ENCODE measurements at regions not wholly inside any gene's neighbourhood (a gene's known extent, or its start where the extent isn't known, plus 50 kb on each side); places are given as distances from the start of the nearest gene placed in this dataset.

DNA sequence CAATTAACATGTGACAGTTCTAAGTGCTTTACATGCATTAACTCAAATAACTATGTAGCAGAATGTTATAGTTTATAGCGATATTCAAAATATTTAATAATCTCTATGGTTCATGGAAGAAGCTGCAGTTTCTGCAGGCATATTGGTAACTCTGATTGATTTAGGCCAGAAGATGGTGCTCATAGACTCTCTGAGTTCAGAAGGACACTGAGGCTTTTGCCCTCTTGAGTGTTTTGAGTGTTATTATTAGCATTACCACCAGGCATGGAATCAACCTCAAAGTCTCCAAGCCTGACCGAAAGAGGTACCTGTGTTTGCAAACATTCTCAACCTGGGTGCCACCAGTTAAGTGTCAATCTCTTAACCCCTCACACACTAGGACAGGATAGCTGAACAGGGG, 792.3 kb upstream of the PCDH7 start:
- CTCF ChIA-PET = no interaction called here
- no TSS peak for BruUV-seq (replicated peaks)

More for the DNA sequence above, 792.3 kb upstream of the PCDH7 start:
- TF ChIP-seq EZH2 (IDR thresholded peaks at IDR 0.05) (no peak), RAD21 (IDR thresholded peaks at IDR 0.05; ENCODE audit: low read depth) (peak; percentile 54), CBX3 (IDR thresholded peaks at IDR 0.05; ENCODE audit: low read depth) (no peak), EZH2phosphoT487 (IDR thresholded peaks at IDR 0.05; ENCODE audit: borderline replicate concordance) (no peak), SP1 (IDR thresholded peaks at IDR 0.05; ENCODE audit: low read depth) (no peak), REST (IDR thresholded peaks at IDR 0.05; ENCODE audit: low read depth) (no peak), FOSL1 (IDR thresholded peaks at IDR 0.05; ENCODE audit: low read depth) (no peak)
- TF ChIP-seq, protein P1, sequence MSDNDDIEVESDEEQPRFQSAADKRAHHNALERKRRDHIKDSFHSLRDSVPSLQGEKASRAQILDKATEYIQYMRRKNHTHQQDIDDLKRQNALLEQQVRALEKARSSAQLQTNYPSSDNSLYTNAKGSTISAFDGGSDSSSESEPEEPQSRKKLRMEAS (IDR thresholded peaks at IDR 0.05) = no peak
- TF ChIP-seq, protein P2, sequence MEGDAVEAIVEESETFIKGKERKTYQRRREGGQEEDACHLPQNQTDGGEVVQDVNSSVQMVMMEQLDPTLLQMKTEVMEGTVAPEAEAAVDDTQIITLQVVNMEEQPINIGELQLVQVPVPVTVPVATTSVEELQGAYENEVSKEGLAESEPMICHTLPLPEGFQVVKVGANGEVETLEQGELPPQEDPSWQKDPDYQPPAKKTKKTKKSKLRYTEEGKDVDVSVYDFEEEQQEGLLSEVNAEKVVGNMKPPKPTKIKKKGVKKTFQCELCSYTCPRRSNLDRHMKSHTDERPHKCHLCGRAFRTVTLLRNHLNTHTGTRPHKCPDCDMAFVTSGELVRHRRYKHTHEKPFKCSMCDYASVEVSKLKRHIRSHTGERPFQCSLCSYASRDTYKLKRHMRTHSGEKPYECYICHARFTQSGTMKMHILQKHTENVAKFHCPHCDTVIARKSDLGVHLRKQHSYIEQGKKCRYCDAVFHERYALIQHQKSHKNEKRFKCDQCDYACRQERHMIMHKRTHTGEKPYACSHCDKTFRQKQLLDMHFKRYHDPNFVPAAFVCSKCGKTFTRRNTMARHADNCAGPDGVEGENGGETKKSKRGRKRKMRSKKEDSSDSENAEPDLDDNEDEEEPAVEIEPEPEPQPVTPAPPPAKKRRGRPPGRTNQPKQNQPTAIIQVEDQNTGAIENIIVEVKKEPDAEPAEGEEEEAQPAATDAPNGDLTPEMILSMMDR (IDR thresholded peaks at IDR 0.05 in 2 of 3, conservative IDR thresholded peaks at IDR 0.05 in 1 of 3; ENCODE audit: borderline replicate concordance in 1 of 3, insufficient read depth in 1 of 3, low read depth in 2 of 3, low read length in 2 of 3) = peak in 2 of 3 experiments; percentile 5 to 17; a peak in 2 of 6 replicates
- H3K9me3 ChIP-seq (ENCODE audit: control insufficient read depth in 1 of 2, insufficient read depth in 1 of 2, low read depth in 1 of 2, low read length in 2 of 2) = no peaks in the 10 kb centered on the region
- H3K27me3 ChIP-seq (ENCODE audit: insufficient read depth, low read length) = no peaks in the 10 kb centered on the region
- H3K9ac ChIP-seq (ENCODE audit: low read length) = no peak overlapping the region
- no peak overlapping the region for H2AFZ ChIP-seq (ENCODE audit: low read depth, low read length, poor library complexity, severe bottlenecking)
- intact Hi-C loops (cut with micrococcal nuclease) = no loop called here
- no peaks in the 10 kb centered on the region for H4K20me1 ChIP-seq (ENCODE audit: insufficient read depth)
- ATAC-seq = 0 out of 2 replicates have a peak, but pooled peaks have one; percentile 34
- no peaks in the 10 kb centered on the region for H3K36me3 ChIP-seq (ENCODE audit: control insufficient read depth in 1 of 2, insufficient read depth in 2 of 2, low read length in 2 of 2)
- H3K4me3 ChIP-seq (replicated peaks in 1 of 2; ENCODE audit: low read depth in 1 of 2, low read length in 2 of 2) = no peak overlapping the region
- H3K79me2 ChIP-seq (ENCODE audit: insufficient read depth, low read length) = no peaks in the 10 kb centered on the region
- RAD21 ChIA-PET (ENCODE audit: low non-redundant PET in 1 of 2, low total read pairs in 2 of 2, uncharacterized antibody in 2 of 2, unreplicated experiment in 2 of 2) = no interaction called here
- no peaks in the 10 kb centered on the region for H3K4me1 ChIP-seq (ENCODE audit: control insufficient read depth in 1 of 2, insufficient read depth in 2 of 2, low read length in 2 of 2)
- H3K27ac ChIP-seq (ENCODE audit: low read depth, low read length) = no peak overlapping the region
- POLR2A ChIA-PET = no interaction called here
- DNase-seq (ENCODE audit: low read depth, low spot score) = peak; percentile 4
- H3K9me2 ChIP-seq (ENCODE audit: insufficient read depth) = no peaks in the 10 kb centered on the region
- no peak overlapping the region for H3K4me2 ChIP-seq (ENCODE audit: low read length)

Data from HCT116 (cell line).